H7 (cell line): ENCODE measurements at regions not wholly inside any gene's neighbourhood (a gene's known extent, or its start where the extent isn't known, plus 50 kb on each side); places are given as distances from the start of the nearest gene placed in this dataset.
A peak's percentile ranks its signal among the peaks of the same experiment; 100 is the strongest.

Experiments used
- DNase-seq: peaks from one replicate; pipeline ENCODE4 v3.0.0; 2012
- H3K27me3 ChIP-seq: 2 replicates; pipeline ENCODE4 v1.6.0; 2011; ENCODE audit warnings: mild to moderate bottlenecking, low read length; ENCODE audit not compliant: control insufficient read depth, insufficient read depth
- H3K36me3 ChIP-seq: replicated peaks from 2 replicates; pipeline ENCODE4 v1.5.1; 2011; ENCODE audit warnings: low read length; ENCODE audit not compliant: control insufficient read depth, insufficient read depth
- H3K4me3 ChIP-seq: 2 replicates; pipeline ENCODE4 v1.5.1; 2011; ENCODE audit warnings: low read depth, mild to moderate bottlenecking, control low read depth, low read length, moderate library complexity; ENCODE audit not compliant: insufficient read depth

GRCh38 chr20:46826343-46826984 is 68.2 kb upstream of the EYA2 start:
- H3K4me3 ChIP-seq, result no peak overlapping the region
- DNase-seq, result no peak

GRCh38 chr20:46827718-46828458 is 66.8 kb upstream of the EYA2 start:
- H3K4me3 ChIP-seq, result no peak overlapping the region
- H3K36me3 ChIP-seq, result no peaks in the 10 kb centered on the region
- H3K27me3 ChIP-seq, result no peaks in the 10 kb centered on the region
- no peak for DNase-seq

More at GRCh38 chr20:46826343-46826984, 68.2 kb upstream of the EYA2 start:
- Histone ChIP-seq H3K27me3 (no peaks in the 10 kb centered on the region), H3K36me3 (no peaks in the 10 kb centered on the region)

- Histone ChIP-seq H3K27me3 (no peaks in the 10 kb centered on the region), H3K4me3 (no peak overlapping the region), H3K36me3 (no peaks in the 10 kb centered on the region)
- DNase-seq, result no peak
These were observed 66.2 kb upstream of the EYA2 start for GRCh38 chr20:46828471-46828870.

GRCh38 chr20:46830886-46831632 is 63.6 kb upstream of the EYA2 start:
- H3K4me3 ChIP-seq, result no peak overlapping the region
- H3K27me3 ChIP-seq, result no peaks in the 10 kb centered on the region
- DNase-seq, result no peak
- no peaks in the 10 kb centered on the region for H3K36me3 ChIP-seq

GRCh38 chr20:46831633-46832011 is 63.0 kb upstream of the EYA2 start:
- Histone ChIP-seq H3K4me3 (no peak overlapping the region), H3K36me3 (no peaks in the 10 kb centered on the region), H3K27me3 (no peaks in the 10 kb centered on the region)
- no peak for DNase-seq

- Histone ChIP-seq H3K36me3 (no peaks in the 10 kb centered on the region), H3K4me3 (no peak overlapping the region), H3K27me3 (no peaks in the 10 kb centered on the region)
- DNase-seq, result no peak
These were observed 62.1 kb upstream of the EYA2 start for GRCh38 chr20:46832555-46832954.

- H3K36me3 ChIP-seq, result no peaks in the 10 kb centered on the region
- no peak for DNase-seq
- H3K27me3 ChIP-seq, result no peaks in the 10 kb centered on the region
- H3K4me3 ChIP-seq, result no peak overlapping the region
These were observed 61.3 kb upstream of the EYA2 start for GRCh38 chr20:46833360-46833759.

GRCh38 chr20:46835418-46835817 is 59.2 kb upstream of the EYA2 start:
- no peaks in the 10 kb centered on the region for H3K36me3 ChIP-seq
- H3K27me3 ChIP-seq, result no peaks in the 10 kb centered on the region
- no peak overlapping the region for H3K4me3 ChIP-seq
- no peak for DNase-seq

- no peaks in the 10 kb centered on the region for H3K27me3 ChIP-seq
- no peak for DNase-seq
These were observed 57.6 kb upstream of the EYA2 start for GRCh38 chr20:46837083-46837482.

GRCh38 chr20:46838011-46838410 is 56.6 kb upstream of the EYA2 start:
- DNase-seq, result peak; percentile 52
- no peaks in the 10 kb centered on the region for H3K27me3 ChIP-seq
- no peaks in the 10 kb centered on the region for H3K36me3 ChIP-seq
- H3K4me3 ChIP-seq, result no peak overlapping the region

More at GRCh38 chr20:46837083-46837482, 57.6 kb upstream of the EYA2 start:
- Histone ChIP-seq H3K4me3 (no peak overlapping the region), H3K36me3 (no peaks in the 10 kb centered on the region)

GRCh38 chr20:46840054-46840729 is 54.5 kb upstream of the EYA2 start:
- Histone ChIP-seq H3K27me3 (no peaks in the 10 kb centered on the region), H3K4me3 (no peak overlapping the region), H3K36me3 (no peaks in the 10 kb centered on the region)
- DNase-seq, result no peak
